ENCODE measurements at regions not wholly inside any gene's neighbourhood (a gene's known extent, or its start where the extent isn't known, plus 50 kb on each side); places are given as distances from the start of the nearest gene placed in this dataset.
"Not testable (repeated sequence)": the region's sequence is repeated elsewhere in the genome, so short reads cannot be mapped to it uniquely, and the experiment has no call there.

GRCh38 chr2:82964341-82964740 is 1494.7 kb downstream of the SUCLG1 start:
- H3K27me3 Mint-ChIP-seq: no peaks in the 10 kb centered on the region
- H3K4me3 Mint-ChIP-seq: no peak overlapping the region
- no peaks in the 10 kb centered on the region for H3K4me1 Mint-ChIP-seq
- DNase-seq (no peak), ATAC-seq (no peak)
- peaks cover 0 to 8% of the 10 kb centered on the region in 2 donors for H3K9me3 Mint-ChIP-seq
- H3K27ac Mint-ChIP-seq: no peak overlapping the region

DNA sequence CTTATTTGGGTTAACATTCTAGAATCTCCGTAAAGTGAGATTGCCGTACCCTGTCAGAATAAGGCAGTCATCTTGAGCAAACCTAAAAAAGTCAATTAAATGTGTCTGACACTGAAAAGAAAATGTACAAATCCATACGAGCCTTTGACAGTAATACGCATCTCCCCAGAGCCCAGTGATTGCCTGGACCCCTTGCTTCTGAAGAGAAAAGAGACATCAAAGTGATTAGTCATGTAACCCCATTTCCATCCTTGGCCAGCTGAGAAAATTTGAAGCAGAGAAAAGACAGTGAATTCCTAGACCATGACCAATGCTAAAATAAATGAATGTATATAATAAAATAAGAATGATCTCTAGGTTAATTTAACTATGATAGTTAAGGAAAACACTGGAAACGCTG is 1499.4 kb downstream of the SUCLG1 start:
- H3K9me3 Mint-ChIP-seq: peaks cover 0 to 8% of the 10 kb centered on the region in 2 donors
- no peaks in the 10 kb centered on the region for H3K27me3 Mint-ChIP-seq
- no peaks in the 10 kb centered on the region for H3K4me1 Mint-ChIP-seq
- H3K4me3 Mint-ChIP-seq: no peak overlapping the region
- ATAC-seq: no peak
- no peak overlapping the region for H3K27ac Mint-ChIP-seq
- DNase-seq: no peak

GRCh38 chr2:82954868-82955267 is 1504.2 kb downstream of the SUCLG1 start:
- DNase-seq: no peak
- ATAC-seq: no peak
- no peak overlapping the region for H3K27ac Mint-ChIP-seq
- H3K27me3 Mint-ChIP-seq: no peaks in the 10 kb centered on the region
- H3K4me1 Mint-ChIP-seq: no peaks in the 10 kb centered on the region
- H3K4me3 Mint-ChIP-seq: no peak overlapping the region
- no peaks in the 10 kb centered on the region for H3K9me3 Mint-ChIP-seq

DNA sequence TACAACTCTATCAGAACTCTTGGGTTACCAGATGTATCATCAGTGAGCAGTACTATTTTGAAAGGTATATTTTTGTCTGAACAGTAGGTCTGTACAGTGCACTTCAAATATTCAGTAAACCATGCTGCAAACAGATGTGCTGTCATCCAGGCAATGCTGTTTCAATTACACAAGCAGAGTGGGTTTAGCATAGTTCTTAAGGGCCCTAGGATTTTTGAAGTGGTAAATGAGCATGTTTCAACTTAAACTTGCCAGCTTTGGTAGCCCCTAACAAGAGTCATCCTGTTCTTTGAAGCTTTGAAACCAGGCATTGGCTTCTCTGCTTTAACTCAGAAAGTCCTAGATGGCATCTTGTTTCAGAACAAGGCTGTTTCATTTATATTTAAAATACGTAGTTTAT is 1519.9 kb downstream of the SUCLG1 start:
- DNase-seq (no peak), ATAC-seq (no peak)
- Mint-ChIP-seq H3K27me3 (no peaks in the 10 kb centered on the region), H3K4me1 (no peaks in the 10 kb centered on the region), H3K4me3 (no peak overlapping the region), H3K27ac (no peak overlapping the region), H3K9me3 (peaks cover 12 to 27% of the 10 kb centered on the region in 2 donors)

- not testable (repeated sequence) for H3K27ac Mint-ChIP-seq, H3K27me3 Mint-ChIP-seq, DNase-seq, H3K4me1 Mint-ChIP-seq, H3K4me3 Mint-ChIP-seq, ATAC-seq
- peaks cover 9 to 19% of the 10 kb centered on the region in 2 donors for H3K9me3 Mint-ChIP-seq
Measured at GRCh38 chr2:82938321-82938845, 1520.7 kb downstream of the SUCLG1 start.

GRCh38 chr2:82913566-82913965 is 1545.5 kb downstream of the SUCLG1 start:
- no peak for ATAC-seq
- Mint-ChIP-seq H3K27ac (no peak overlapping the region), H3K4me1 (no peaks in the 10 kb centered on the region), H3K9me3 (peaks cover 7 to 8% of the 10 kb centered on the region in 2 donors), H3K4me3 (no peak overlapping the region), H3K27me3 (no peaks in the 10 kb centered on the region)
- no peak for DNase-seq

DNA sequence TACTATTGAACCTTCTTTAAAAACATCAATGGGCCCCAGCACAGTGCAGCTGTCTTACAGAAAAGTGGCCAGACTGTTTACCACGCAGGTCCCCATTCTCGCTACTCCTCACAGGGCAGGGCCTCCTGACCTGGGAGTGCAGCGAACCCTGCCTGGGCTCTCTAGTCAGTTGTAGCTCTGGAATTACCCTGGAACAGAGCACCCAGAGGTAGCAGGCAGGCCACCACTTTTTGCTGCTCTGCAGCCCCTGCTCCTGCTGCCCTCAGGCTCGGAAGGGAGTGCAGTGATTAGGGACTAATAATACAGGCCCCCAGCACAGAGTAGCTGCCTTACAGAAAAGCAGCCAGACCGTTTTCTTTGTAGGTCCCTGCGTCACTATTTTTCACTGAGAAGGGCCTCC is 1563.0 kb downstream of the SUCLG1 start:
- DNase-seq: no peak
- ATAC-seq: no peak
- no peak overlapping the region for H3K27ac Mint-ChIP-seq
- no peaks in the 10 kb centered on the region for H3K27me3 Mint-ChIP-seq
- H3K4me1 Mint-ChIP-seq: no peaks in the 10 kb centered on the region
- no peak overlapping the region for H3K4me3 Mint-ChIP-seq
- peaks cover 0 to 6% of the 10 kb centered on the region in 2 donors for H3K9me3 Mint-ChIP-seq

DNA sequence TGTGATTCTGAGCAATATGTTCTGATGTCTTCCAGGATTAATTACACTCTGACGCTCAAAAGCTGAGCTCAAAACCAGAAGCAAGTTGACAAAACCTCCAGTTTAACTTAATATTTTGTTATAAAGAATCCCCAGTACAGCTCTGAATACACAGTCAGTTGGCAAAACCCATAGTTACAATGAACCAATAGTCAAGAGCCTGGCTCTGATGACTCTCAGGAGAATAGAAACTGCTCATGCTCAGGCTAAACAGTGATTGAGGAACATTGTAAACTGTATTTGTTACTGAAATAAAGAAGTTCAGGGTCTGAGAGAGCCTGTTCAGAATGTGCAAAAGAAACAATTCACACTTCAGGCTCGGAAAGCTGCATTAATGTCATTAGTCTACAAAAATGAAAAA is 1565.9 kb downstream of the SUCLG1 start:
- DNase-seq: no peak
- no peak overlapping the region for H3K27ac Mint-ChIP-seq
- no peaks in the 10 kb centered on the region for H3K4me1 Mint-ChIP-seq
- ATAC-seq: no peak
- no peak overlapping the region for H3K4me3 Mint-ChIP-seq
- no peaks in the 10 kb centered on the region for H3K9me3 Mint-ChIP-seq
- H3K27me3 Mint-ChIP-seq: no peaks in the 10 kb centered on the region

DNA sequence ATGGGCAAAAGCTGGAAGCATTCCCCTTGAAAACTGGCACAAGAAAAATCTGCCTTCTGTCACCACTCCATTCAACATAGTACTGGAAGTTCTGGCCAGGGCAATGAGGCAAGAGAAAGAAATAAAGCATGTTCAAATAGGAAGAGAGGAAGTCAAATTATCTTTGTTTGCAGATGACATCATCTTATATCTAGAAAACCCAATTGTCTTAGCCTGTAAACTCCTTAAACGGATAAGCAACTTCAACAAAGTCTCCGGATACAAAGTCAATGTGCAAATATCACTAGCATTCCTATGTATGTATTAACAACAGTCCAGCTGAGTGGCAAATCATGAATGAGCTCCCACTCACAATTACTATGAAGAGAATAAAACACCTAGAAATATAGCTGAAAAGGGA is 1579.3 kb downstream of the SUCLG1 start:
- Mint-ChIP-seq H3K4me1 (no peaks in the 10 kb centered on the region), H3K4me3 (no peak overlapping the region), H3K27ac (no peak overlapping the region), H3K9me3 (peaks cover 10 to 27% of the 10 kb centered on the region in 2 donors), H3K27me3 (no peaks in the 10 kb centered on the region)
- no peak for DNase-seq
- ATAC-seq: no peak

- no peak for ATAC-seq
- Mint-ChIP-seq H3K27ac (no peak overlapping the region), H3K4me1 (no peaks in the 10 kb centered on the region), H3K9me3 (peaks cover 10 to 27% of the 10 kb centered on the region in 2 donors), H3K4me3 (no peak overlapping the region), H3K27me3 (no peaks in the 10 kb centered on the region)
- DNase-seq: no peak
Measured at GRCh38 chr2:82875858-82876257, 1583.2 kb downstream of the SUCLG1 start.

DNA sequence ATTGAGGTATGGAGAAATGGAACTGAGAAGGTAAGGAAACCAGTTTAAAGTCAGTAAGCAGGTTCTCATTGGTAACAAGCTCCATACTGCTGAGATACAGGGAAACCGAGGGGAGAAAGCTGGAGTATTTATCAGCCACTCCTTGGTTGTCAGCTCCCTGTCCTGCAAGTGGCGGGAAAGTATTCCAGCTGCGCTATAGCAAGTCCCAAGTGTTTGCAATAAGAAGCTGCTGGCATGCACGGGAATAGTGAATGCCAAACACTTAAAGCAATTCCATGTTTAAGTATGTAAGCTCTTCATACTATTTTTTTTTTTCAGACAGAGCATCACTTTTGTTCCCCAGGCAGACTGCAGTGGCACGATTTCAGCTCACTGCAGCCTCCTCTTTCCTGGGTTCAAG is 1601.1 kb downstream of the SUCLG1 start:
- no peaks in the 10 kb centered on the region for H3K27me3 Mint-ChIP-seq
- H3K4me3 Mint-ChIP-seq: no peak overlapping the region
- H3K9me3 Mint-ChIP-seq: peaks cover 3 to 4% of the 10 kb centered on the region in 2 donors
- DNase-seq (no peak), ATAC-seq (no peak)
- no peak overlapping the region for H3K27ac Mint-ChIP-seq
- no peaks in the 10 kb centered on the region for H3K4me1 Mint-ChIP-seq

DNA sequence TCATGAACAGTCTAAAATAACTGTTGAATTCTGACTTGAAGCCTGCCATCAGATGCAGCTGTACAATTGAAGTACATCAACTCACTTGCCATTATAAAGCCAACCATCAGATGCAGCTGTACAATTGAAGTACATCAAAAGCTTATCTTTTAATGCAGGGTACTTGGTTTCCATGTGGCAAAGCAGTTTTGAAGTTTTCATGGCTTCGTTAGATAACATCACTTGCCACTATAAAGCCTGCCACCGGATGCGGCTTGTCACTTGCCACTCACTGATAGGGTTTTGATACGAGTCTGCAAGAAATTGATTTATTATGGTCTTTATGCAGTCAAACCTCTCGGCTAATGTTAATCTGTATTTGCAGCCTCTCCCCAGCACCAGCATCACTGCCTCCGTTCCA is 1605.8 kb downstream of the SUCLG1 start:
- Mint-ChIP-seq H3K27me3 (no peaks in the 10 kb centered on the region), H3K27ac (no peak overlapping the region), H3K4me1 (no peaks in the 10 kb centered on the region), H3K4me3 (no peak overlapping the region), H3K9me3 (peaks cover 0 to 7% of the 10 kb centered on the region in 2 donors)
- ATAC-seq: no peak
- DNase-seq: no peak

- no peaks in the 10 kb centered on the region for H3K27me3 Mint-ChIP-seq
- no peaks in the 10 kb centered on the region for H3K4me1 Mint-ChIP-seq
- DNase-seq (no peak), ATAC-seq (no peak)
- H3K27ac Mint-ChIP-seq: no peak overlapping the region
- no peak overlapping the region for H3K4me3 Mint-ChIP-seq
- peaks cover 0 to 7% of the 10 kb centered on the region in 2 donors for H3K9me3 Mint-ChIP-seq
Measured at GRCh38 chr2:82852787-82853186, 1606.3 kb downstream of the SUCLG1 start.

DNA sequence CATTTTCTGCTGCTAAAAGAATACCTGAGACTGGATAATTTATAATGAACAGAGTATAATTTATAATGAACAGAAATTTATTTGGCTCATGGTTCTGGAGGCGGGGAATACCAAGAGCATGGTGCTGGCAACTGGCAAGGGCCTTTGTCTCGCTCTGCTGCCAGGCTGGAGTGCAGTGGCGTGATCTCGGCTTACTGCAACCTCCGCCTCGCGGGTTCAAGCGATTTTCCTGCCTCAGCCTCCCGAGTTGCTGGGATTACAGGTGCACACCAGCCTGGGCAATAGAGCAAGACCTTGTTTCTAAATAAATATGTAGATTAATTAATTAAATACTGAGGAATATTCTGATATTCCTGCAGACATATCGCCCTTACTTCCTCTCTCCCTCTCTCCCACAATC is 1610.8 kb downstream of the SUCLG1 start:
- Mint-ChIP-seq H3K27me3 (no peaks in the 10 kb centered on the region), H3K9me3 (peaks cover 0 to 6% of the 10 kb centered on the region in 2 donors), H3K4me1 (no peaks in the 10 kb centered on the region), H3K27ac (no peak overlapping the region), H3K4me3 (no peak overlapping the region)
- ATAC-seq: no peak
- DNase-seq: no peak

GRCh38 chr2:82839036-82839435 is 1620.0 kb downstream of the SUCLG1 start:
- DNase-seq (no peak), ATAC-seq (no peak)
- no peaks in the 10 kb centered on the region for H3K27me3 Mint-ChIP-seq
- no peaks in the 10 kb centered on the region for H3K4me1 Mint-ChIP-seq
- H3K27ac Mint-ChIP-seq: no peak overlapping the region
- H3K4me3 Mint-ChIP-seq: no peak overlapping the region
- peaks cover 0 to 5% of the 10 kb centered on the region in 2 donors for H3K9me3 Mint-ChIP-seq

- ATAC-seq: no peak
- Mint-ChIP-seq H3K27me3 (no peaks in the 10 kb centered on the region), H3K27ac (no peak overlapping the region), H3K4me1 (no peaks in the 10 kb centered on the region), H3K4me3 (no peak overlapping the region), H3K9me3 (peaks cover 0 to 5% of the 10 kb centered on the region in 2 donors)
- DNase-seq: no peak
Measured at GRCh38 chr2:82837588-82838304, 1621.3 kb downstream of the SUCLG1 start.

DNA sequence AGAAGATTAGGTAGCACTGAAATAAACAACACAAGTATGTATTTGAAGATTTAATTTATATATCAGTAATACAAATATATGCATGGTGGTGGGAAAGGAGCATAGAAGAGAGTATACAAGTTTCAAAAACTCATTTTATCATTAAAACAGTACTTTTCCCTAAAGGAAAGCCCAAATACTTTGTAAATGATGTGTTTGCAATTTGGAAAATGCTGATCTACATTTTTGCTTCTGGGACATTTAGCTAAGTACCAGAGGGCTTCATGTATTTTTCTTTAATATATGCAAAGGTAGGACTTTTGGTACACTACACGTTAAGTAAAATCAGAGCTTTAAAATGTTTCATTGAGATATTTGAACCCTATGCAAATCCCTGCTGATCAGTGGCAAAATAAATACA is 1624.2 kb downstream of the SUCLG1 start:
- DNase-seq (no peak), ATAC-seq (no peak)
- Mint-ChIP-seq H3K4me3 (no peak overlapping the region), H3K4me1 (no peaks in the 10 kb centered on the region), H3K27me3 (no peaks in the 10 kb centered on the region), H3K9me3 (no peaks in the 10 kb centered on the region), H3K27ac (no peak overlapping the region)

Measured in stimulated activated naive CD8-positive, alpha-beta T cell treated with anti-CD3 and anti-CD28 coated beads, Interleukin-15, amount 100 ng/mL, for 72 hours (primary cell).